HG02588 (cell line): ENCODE measurements at regions not wholly inside any gene's neighbourhood (a gene's known extent, or its start where the extent isn't known, plus 50 kb on each side); places are given as distances from the start of the nearest gene placed in this dataset.
A peak's percentile ranks its signal among the peaks of the same experiment; 100 is the strongest.

Experiments used
- ATAC-seq: cut with Tn5 transposase; IDR thresholded peaks from one replicate; pipeline ENCODE4 v1.9.1; 2021; ENCODE audit warnings: mild to moderate bottlenecking, moderate library complexity; ENCODE audit not compliant: unreplicated experiment

DNA sequence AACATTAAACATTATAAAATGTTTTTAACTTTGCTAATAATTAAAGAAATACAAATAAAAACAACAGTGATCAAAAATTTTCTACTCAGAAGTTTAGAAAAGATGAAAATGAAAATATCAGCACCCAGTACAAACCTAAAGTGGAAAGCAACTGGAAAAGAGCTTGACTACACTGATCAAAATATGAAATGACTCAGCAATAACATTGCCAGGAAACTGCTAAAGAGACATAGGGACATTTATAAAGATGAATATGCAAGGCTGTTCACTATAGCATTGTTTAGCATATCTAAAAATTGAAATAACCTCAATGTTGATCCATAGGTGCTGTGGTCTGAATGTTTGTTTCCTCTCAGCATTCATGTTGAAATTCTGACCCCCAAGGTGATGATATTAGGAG, 88.5 kb upstream of the NOCT start:
- ATAC-seq, result no peak

DNA sequence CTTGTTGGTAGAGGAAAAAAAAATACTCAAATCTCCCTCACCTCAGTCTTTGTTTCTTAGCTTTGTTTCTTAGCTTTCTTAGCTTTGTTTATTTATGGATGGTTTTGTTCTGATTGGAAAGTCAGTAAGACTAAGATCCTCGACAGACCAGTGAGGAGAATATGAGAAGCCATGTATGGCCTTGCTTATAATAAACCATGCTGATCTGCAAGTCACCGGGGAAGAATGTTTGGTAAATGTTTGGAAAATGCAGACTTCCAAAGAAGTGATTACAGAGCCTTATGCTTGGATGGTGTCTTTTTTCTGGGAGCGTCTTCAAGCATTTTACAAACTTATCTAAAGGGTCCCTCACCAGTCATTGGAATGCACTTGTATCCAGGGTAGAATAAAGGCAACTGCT, 90.1 kb upstream of the NOCT start:
- no peak for ATAC-seq

DNA sequence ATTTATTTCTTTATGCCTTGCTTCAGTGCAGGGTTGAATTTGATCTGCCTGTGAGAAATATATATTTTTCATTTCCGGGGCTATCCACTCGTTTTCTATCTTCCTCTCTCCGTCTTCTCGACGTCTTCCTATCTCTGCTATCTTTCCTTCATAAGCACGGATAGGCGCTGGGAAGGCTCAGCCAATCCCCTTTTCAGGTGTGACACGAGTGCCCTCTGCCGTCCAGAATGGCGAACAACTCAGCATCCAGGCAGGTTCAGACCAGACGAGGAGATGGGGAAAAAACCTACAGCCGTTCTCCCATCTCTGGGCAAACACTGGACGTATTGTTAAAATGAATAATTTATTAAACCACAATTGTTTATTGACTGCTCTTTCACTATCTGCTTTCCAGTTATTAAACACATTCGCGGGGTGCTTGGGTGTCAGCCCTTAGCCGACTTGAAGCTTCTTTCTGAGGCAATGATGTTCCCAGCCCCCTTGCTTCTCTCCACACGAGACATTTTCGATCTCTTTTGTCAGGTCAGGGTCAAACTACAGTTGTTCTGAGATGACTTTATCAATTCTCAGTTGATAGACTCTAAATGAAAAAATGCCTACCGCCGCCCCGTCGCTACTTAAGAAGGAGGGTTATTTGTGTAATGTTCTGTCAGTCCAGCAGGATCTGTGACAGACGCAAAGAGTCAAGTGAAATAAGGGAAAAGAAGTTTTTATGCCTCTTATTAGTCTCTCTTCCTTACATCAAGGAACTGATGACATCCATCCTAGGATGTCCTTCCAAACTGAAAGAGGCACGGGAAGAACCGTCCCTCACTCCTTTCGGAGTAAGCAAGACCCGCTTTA, 96.3 kb upstream of the NOCT start:
- peak; percentile 92 for ATAC-seq

DNA sequence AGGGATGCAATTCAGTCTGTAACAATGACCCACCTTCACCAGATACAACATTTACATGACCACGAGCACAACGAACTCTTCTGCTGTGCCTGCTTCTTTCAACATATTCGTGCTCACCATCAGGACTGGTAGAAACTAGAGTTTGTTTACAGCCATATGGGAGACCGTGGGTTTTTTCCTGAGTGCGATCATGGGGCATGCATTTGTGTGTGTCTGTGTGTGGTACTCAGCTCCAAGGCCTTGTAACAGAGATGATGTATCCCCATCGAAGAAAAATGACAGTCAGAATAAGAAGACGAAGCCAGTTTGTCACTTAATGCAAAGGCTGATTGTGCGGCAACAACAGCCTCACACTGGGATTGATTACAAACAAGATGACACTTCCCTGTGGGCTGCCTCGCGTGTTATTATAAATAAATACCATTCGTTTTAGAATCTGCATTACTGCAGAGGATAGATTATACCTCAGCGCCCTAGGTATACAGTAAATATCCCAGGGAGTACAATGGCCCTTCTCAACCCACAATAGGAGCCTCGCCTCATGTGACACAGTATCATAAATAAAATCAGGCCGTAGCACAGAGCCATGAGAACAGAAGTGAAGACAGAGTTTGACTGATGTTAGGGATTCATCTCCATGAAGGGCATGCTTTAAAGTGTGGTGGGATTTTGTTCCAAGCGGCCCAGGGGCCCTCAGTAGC, 97.3 kb upstream of the NOCT start:
- no peak for ATAC-seq

DNA sequence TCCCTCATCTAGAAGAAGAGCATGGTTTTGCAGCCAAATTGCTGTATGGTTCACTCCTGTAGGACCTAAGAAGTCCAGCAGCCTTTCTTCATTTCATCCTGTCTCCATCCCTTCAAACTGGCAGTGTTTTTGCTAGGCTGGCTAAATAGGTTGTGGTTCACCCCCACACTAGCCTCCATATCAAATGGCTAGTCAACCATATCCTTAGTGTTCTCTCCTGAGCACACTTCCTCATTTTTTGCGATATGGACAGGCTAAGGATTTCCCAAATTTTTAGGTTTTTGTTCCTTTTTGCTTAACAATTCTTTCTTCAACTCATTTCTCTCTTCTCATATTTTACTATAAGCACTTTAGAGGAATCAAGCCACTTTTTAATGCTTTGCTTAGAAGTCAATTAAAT, 98.8 kb upstream of the NOCT start:
- no peak for ATAC-seq

DNA sequence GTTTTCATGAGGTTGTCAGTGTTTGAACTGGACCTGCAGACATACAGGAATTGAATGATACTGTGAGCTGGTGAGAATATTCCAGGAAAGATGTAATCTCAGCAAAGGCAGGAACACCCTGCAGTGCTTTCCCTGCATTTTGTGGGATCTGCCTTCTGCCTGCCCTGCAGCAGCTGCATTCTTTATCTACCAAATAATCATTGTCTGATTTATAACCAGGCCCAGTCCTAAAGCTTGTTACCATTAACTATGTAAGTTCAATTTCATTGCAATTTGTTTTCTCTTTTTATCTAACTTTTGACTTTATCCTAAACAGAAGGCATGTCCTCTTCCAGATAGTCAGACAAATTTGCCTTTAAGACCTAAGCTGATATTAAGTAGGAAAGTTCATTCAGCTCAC, 99.8 kb upstream of the NOCT start:
- no peak for ATAC-seq

DNA sequence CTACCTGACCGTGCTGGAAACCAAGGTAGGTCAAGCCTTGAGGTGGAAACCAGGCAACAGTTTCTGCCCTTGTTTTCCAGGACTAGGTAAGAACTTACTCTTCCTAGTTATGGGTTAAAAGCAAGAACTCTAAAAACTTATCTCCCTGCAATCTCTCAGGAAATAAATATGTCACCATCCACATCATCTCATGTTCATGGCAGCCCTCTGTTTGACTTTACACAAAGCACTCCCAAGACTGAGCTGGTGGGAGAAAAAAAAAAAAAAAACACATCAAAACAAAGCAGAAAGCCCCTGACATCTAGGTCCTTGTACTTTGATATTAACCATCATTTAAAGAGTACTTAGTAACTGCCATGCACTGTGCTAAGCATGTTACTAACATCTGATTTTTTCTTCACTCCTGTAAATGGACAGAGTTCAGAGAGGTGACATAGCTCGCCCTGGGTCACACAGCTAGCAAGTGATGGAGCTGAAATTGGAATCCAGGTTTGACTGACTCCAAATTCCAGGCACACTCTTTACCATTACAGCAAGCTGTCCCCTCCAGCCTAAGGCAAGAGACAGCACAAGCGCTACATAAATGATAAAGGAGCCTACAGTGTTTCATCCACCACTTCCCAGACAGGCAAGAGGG, 102.8 kb upstream of the NOCT start:
- no peak for ATAC-seq

DNA sequence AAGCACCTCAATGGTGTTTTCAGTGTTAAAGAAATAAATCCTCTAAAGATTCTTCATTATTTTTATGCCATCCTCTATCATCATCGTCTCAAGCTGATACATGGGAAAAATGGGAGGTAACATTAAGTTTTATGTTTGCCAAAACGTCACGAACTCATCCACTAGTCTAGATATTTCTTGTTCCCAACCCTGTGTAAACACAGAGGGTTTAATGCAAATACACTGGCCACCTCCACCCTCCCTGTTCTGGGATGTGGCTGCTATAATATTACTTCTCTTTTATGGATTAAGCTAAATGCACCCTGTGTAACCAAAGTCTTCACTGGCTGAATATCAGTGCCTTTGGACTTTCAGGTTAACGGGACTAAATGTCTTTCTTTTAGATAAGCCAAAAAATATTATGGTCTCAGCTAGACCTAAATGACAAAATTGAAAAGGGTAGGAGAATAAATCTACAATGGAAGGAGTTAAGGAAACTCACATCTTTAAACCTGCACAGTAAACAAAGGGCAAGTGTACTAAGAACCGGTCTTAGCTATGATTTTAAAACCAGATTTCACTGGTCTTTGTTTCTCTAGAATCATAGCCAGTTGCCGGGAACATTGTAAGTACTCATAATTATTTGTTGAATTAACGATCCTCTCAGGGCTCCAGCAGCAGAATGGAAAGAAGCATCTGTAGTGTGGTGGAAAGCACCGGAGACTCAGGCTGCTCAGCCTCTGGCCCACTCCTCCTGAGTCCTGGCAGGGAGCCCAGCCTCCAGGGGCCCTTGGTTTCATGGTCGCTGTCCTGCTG, 103.5 kb upstream of the NOCT start:
- ATAC-seq, result no peak

DNA sequence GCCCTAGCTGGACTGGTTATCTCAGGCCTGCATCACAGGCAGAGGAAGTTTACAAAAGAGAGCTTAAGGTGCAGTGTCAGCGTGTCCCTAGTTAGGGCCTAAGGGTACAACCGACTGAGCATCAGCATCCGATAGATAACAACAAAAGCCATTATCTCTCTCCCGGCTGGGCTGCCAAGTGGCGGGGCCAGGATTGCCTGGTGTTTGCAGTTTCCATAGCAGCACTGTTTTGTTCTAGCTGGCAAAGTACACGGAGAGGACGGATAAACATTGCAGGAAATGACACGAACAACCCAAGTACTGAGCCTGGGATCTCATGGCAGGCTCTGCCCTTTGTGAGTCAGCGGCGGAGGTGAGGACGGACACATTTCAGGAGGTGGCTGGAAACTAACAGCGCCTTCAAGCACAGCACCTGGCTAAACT, 104.7 kb upstream of the NOCT start:
- ATAC-seq, result no peak

DNA sequence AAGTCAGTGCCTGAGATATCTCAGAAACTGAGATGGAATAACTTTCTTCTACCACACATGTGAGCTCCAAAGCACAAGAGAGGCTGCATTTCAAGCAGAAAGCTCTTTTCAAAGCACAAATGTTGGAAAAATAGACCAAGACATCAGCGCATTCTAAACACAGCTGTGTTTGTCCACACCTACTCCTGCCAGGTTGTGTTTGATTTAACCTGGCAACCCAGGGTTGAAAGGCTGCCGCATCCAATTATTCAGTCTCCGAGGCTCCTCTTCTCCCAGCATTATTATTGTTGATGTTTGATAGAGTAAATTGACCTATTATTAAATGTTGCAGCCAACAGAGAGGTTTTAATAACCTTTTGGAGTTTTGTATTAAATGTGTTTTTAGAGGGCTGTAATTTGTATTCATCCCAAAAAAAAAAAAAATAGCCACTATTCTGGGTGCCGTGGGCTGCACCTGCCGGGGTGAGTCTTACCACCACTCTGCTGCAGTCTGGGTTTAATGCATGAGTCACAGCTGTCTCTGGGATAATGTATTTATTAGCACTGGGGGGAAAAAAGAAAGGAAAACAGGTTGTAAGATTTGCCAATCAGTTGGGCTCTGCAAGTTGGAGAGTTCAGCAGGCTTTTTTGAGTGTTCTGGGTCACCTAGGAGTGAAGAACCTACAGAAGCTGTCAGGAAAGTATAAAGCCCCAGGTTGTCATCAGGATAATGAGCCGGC, 105.2 kb upstream of the NOCT start:
- no peak for ATAC-seq

DNA sequence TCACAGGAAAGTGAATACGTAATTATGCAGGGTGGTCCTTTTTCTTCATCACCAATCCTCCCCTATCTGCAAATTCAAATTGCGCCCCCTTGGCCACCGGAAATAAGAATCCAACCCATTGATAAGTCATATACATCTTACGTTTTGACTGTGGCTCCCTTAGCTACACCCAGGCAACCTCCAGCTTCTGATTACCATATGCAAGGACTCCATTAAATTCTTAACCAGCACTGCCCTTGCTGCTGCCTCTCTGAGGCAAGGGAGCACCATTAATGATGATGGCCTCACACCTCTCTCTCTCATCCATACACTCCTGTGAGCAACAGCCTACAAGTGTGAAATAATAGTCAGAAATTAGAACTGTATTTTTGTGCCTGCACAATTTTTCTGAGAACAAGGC, 106.0 kb upstream of the NOCT start:
- no peak for ATAC-seq

DNA sequence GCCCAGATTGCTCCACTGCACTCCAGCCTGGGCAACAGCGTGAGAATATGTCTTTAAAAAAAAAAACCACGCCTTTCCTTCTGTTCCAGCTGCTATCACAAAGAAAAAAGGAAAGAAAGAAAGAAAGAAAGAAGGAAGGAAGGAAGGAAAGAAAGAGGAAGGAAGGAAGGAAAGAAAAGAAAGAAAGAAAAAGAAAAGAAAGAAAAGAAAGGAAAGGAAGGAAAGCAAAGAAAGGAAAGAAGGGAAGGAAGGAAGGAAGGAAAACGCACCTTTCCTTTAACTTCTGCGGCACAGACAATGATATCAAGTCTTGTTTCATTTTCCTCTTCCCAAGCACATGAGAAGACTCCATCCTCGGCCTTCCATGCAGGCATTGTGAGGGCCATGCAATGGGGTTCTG, 107.4 kb upstream of the NOCT start:
- ATAC-seq, result no peak

DNA sequence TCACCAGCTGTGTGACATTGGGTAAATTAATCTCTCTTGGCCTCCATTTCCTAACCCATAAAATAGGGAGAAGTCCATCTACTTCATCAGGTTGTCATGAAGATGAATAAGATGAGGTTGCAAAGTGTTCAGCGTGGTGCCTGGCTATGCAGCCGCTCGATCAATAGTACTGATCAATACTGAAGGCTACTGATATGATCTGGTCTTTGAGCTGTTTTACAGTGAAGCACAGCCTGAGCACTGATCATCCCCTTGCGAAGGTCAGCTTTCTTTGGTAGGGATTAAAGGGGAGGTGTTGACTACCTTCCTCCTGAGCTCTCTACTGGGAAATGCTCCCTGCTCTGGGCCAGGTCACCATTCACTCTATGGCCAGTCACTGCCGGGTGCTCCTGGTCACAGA, 108.4 kb upstream of the NOCT start:
- no peak for ATAC-seq

DNA sequence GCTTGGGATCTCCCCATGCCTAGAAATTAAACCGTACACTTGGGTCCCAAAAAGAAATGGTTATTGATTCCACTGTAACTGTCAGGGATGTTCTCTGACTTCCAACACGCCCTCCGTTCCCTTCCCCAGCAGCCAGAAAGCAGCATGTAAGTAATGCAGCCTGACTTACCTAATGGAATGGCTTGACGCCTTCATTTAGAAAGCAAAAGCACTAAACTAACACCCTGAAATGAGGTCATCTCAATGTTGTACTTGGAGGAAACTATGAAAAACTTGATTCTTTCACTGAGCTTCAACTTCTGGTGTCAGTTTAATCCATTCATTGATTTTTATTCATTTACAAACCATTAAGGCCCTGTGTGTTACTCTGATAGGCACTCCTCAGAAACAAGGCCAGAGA, 110.8 kb upstream of the NOCT start:
- no peak for ATAC-seq

DNA sequence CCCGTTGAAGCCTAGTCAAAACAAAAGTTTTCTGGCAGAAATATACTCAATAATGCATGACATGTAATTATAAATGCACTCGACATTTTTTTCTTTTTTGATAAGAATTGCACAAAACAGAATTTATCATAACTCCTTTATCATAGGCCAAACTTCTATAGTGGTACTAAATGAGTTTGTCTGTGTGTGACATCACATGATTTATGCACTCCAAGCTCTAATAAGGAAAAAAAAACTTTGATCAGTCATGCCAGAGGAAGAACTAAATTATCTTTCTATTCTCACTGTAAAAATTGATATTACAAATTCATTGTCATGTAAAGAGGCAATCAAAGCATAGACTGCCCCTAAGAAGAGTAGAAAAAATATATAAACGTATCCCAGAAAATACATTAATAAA, 112.4 kb upstream of the NOCT start:
- ATAC-seq, result no peak

DNA sequence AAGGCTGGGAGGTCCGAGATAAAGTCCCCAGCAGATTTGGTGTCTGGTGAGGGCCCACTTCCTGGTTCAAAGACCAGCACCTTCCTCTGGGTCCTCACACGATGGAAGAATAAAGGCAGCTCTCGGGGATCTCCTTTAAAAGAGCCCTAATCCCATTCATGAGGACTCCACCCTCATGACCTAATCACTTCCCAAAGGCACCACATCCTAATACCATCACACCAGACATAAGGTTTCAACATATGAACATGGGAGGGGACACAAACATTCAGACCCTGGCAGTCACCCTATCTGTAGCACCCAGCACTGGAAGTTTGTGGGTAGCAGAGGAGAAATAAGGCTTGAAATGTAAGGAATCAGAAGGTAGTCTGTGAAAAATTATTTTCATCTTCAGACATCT, 112.9 kb upstream of the NOCT start:
- no peak for ATAC-seq

DNA sequence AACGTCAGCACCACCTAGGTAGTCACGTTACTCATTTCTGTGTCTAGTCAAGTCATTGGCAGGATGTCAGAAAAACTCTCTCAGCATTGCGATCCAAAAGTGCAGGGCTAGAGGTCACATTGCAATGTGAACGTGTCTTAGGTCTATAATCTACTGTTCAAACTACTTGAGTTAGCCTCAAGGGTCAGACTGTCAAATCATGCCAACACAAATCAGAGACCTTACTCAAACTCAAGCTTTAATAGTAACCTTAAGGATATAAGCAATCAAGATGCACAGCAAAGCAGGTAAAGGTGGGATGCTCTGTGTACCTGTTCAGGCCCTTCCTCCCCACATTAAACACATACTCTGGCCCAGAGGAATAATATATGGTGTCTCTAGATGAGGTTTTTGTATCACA, 114.4 kb upstream of the NOCT start:
- no peak for ATAC-seq

DNA sequence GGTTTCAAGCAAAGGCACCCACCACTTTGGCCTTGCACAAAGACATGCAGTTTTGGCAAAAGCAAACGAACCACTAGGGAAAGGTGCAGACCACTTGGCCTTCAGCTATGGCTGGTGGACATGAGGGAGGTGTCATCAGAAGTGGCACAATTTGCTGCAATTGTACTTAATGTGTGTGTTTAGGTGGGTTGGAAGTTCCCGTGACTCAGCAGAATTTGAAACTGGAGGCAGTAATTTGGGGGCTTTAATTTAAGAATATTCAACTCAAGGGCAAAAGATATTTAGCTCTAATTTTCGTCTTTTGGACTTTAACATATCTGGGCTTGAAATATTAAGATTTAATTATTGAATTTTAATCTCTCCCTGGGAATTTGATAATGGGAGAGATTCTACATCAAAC, 115.6 kb upstream of the NOCT start:
- ATAC-seq, result no peak

DNA sequence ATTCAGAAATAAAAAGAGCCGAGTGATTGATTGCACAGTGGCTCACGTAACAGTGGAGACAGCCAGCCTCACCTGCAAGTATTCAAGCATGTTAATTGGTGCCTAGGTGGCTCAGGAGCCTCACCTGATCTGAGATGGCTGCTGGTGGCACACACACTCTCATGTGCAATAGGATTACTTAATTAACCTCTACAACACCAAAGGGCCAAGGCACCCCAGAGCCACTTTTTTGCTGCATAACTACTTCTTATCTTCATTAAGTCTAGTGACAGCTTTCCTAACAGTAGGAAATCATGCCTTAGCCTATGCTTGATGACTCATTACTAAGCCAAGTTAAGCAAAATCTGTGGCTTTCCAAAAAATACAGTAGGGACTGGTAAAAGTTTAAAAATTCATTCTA, 117.3 kb upstream of the NOCT start:
- no peak for ATAC-seq

DNA sequence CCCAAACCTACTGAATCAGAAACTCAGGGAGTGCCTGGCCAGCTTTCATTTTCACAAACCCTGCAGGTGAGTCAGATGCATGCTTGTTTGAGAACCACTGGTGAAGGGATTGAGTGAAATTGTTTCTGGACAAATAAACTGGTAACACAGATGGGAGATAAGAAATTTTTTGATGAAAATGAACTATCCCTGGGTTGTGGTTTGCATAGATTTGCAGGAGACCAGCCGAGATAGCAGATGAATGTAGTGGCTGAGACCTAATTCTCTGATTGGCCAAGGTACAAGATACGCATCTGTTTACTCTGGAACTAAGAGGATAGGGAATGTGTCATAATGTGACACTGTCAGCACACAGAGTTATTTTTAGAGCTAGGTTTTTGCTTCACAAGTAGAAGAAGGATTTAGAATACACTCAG, 117.8 kb upstream of the NOCT start:
- ATAC-seq, result no peak

DNA sequence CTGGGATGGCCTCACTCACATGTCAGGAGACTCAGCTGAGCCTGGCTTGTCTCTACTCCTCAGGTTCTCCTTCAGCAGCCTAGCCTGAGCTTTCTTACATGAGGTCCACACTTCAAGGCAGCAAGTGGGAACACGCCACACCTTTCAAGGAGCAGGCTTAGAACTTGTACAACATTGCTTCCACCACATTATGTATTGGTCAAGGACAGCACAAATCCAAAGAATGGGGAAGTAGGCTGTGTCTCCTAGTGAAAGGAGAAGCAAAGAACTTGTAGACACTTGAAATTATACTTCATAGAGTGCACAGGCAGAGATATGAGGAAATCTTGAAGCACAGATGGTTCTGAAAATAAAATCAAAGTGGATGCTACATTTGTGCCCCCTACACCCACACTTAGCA, 120.9 kb upstream of the NOCT start:
- ATAC-seq, result no peak
